Stimulated activated CD4-positive, alpha-beta T cell treated with anti-CD3 and anti-CD28 coated beads, Interleukin-1b, Interleukin-23, amount 100 ng/mL, for 48 hours (primary cell): ENCODE measurements at regions not wholly inside any gene's neighbourhood (a gene's known extent, or its start where the extent isn't known, plus 50 kb on each side); places are given as distances from the start of the nearest gene placed in this dataset.
A peak's percentile ranks its signal among the peaks of the same experiment; 100 is the strongest.

Experiments used
- DNase-seq: peaks from one replicate; pipeline ENCODE4 v3.0.0-alpha.2; 2020

- no peak for DNase-seq
These were observed 117.7 kb downstream of the ETS2 start for GRCh38 chr21:38923429-38923828.

- DNase-seq = no peak
These were observed 116.9 kb downstream of the ETS2 start for GRCh38 chr21:38922474-38923235.

- no peak for DNase-seq
These were observed 116.0 kb downstream of the ETS2 start for GRCh38 chr21:38921511-38922251.

- DNase-seq = no peak
These were observed 115.1 kb downstream of the ETS2 start for GRCh38 chr21:38920631-38921398.

- no peak for DNase-seq
These were observed 113.0 kb downstream of the ETS2 start for GRCh38 chr21:38918607-38919346.

- no peak for DNase-seq
These were observed 111.5 kb downstream of the ETS2 start for GRCh38 chr21:38917043-38917774.

- DNase-seq = no peak
These were observed 110.7 kb downstream of the ETS2 start for GRCh38 chr21:38916214-38916964.

- no peak for DNase-seq
These were observed 109.8 kb downstream of the ETS2 start for GRCh38 chr21:38915546-38915945.

- DNase-seq = peak; percentile 19
These were observed 109.0 kb downstream of the ETS2 start for GRCh38 chr21:38914528-38915293.

- no peak for DNase-seq
These were observed 108.3 kb downstream of the ETS2 start for GRCh38 chr21:38913893-38914527.

- peak; percentile 12 for DNase-seq
These were observed 107.6 kb downstream of the ETS2 start for GRCh38 chr21:38913120-38913892.

- DNase-seq = no peak
These were observed 107.0 kb downstream of the ETS2 start for GRCh38 chr21:38912789-38913119.

- no peak for DNase-seq
These were observed 106.4 kb downstream of the ETS2 start for GRCh38 chr21:38912102-38912629.

GRCh38 chr21:38911484-38912101 lies 105.9 kb downstream of the ETS2 start:
- no peak for DNase-seq

GRCh38 chr21:38910390-38911067 lies 104.8 kb downstream of the ETS2 start:
- DNase-seq = peak; percentile 68

GRCh38 chr21:38909929-38910328 lies 104.2 kb downstream of the ETS2 start:
- DNase-seq = no peak

GRCh38 chr21:38909109-38909508 lies 103.4 kb downstream of the ETS2 start:
- DNase-seq = no peak

GRCh38 chr21:38908537-38908936 lies 102.8 kb downstream of the ETS2 start:
- no peak for DNase-seq
